ENCODE measurements at regions not wholly inside any gene's neighbourhood (a gene's known extent, or its start where the extent isn't known, plus 50 kb on each side); places are given as distances from the start of the nearest gene placed in this dataset.

GRCh38 chr7:32126843-32127242 is 56.6 kb upstream of the PDE1C start:
- H3K4me1 ChIP-seq (ENCODE audit: insufficient read depth, low read length): no peaks in the 10 kb centered on the region
- H3K9me3 ChIP-seq (ENCODE audit: control insufficient read depth, insufficient read depth, low read length): no peaks in the 10 kb centered on the region
- H3K9ac ChIP-seq (ENCODE audit: low read depth, low read length): no peak overlapping the region
- no peaks in the 10 kb centered on the region for H3K36me3 ChIP-seq (ENCODE audit: insufficient read depth, low read length)
